Fibroblast of lung (primary cell): ENCODE measurements at regions not wholly inside any gene's neighbourhood (a gene's known extent, or its start where the extent isn't known, plus 50 kb on each side); places are given as distances from the start of the nearest gene placed in this dataset.

ENCODE experiments used
- DNase-seq, 2 donors: peaks; one replicate each; pipeline versions ENCODE4 v3.0.0 to v3.0.0-alpha.2; 2010; ENCODE audit warnings: low read depth in 2 of 2
- H2AFZ ChIP-seq: 2 replicates; pipeline ENCODE4 v1.5.1; 2012; ENCODE audit warnings: low read length, control low read depth, inconsistent platforms
- H3K27ac ChIP-seq: 2 replicates; pipeline ENCODE4 v1.5.1; 2011; ENCODE audit warnings: low read length, control low read depth; ENCODE audit not compliant: insufficient read depth
- H3K27me3 ChIP-seq: 2 replicates; pipeline ENCODE4 v1.5.1; 2011; ENCODE audit warnings: mild to moderate bottlenecking, low read length; ENCODE audit not compliant: control insufficient read depth, insufficient read depth
- H3K36me3 ChIP-seq: 2 replicates; pipeline ENCODE4 v1.5.1; 2011; ENCODE audit warnings: low read length; ENCODE audit not compliant: control insufficient read depth, insufficient read depth
- H3K4me1 ChIP-seq: 2 replicates; pipeline ENCODE4 v1.5.1; 2011; ENCODE audit warnings: low read length; ENCODE audit not compliant: control insufficient read depth, insufficient read depth; ENCODE audit errors: extremely low read depth
- H3K4me2 ChIP-seq: 2 replicates; pipeline ENCODE4 v1.5.1; 2011; ENCODE audit warnings: low read length, control low read depth; ENCODE audit not compliant: insufficient read depth; ENCODE audit errors: extremely low read depth
- H3K4me3 ChIP-seq, 4 experiments: fragments of 200-600 bp in 1 of 4; sonication (generic) in 1 of 4; replicated peaks in 1 of 4; 2 replicates each; pipeline ENCODE4 v1.5.1; 2011 to 2016; ENCODE audit warnings: low read length in 4 of 4, low read depth in 3 of 4, mild to moderate bottlenecking in 3 of 4, control low read depth in 2 of 4, inconsistent platforms in 1 of 4, mixed read lengths in 1 of 4; ENCODE audit not compliant: insufficient read depth in 1 of 4; ENCODE audit errors: control extremely low read depth in 1 of 4
- H3K79me2 ChIP-seq: 2 replicates; pipeline ENCODE4 v1.5.1; 2012; ENCODE audit warnings: mild to moderate bottlenecking, low read length, inconsistent platforms; ENCODE audit not compliant: control insufficient read depth, insufficient read depth
- H3K9ac ChIP-seq: 2 replicates; pipeline ENCODE4 v1.5.1; 2011; ENCODE audit warnings: mild to moderate bottlenecking, low read length, control low read depth; ENCODE audit not compliant: insufficient read depth
- H3K9me3 ChIP-seq: 2 replicates; pipeline ENCODE4 v1.5.1; 2012; ENCODE audit warnings: low read depth, low read length; ENCODE audit not compliant: control insufficient read depth, insufficient read depth
- H4K20me1 ChIP-seq: 2 replicates; pipeline ENCODE4 v1.5.1; 2011; ENCODE audit warnings: low read length; ENCODE audit not compliant: control insufficient read depth, insufficient read depth; ENCODE audit errors: extremely low read depth
- CTCF ChIP-seq, 2 donors: IDR thresholded peaks in 1 of 2; conservative IDR thresholded peaks in 1 of 2; 1 replicate in 1 of 2; 2 replicates in 1 of 2; pipeline ENCODE4 v1.5.1; 2011 to 2012; ENCODE audit warnings: low read length in 2 of 2, control low read depth in 1 of 2, inconsistent platforms in 1 of 2, low read depth in 1 of 2, mild to moderate bottlenecking in 1 of 2
- EZH2 ChIP-seq: IDR thresholded peaks from 2 replicates; pipeline ENCODE4 v1.5.1; 2012; ENCODE audit warnings: low read length, control low read depth, mild to moderate bottlenecking; ENCODE audit errors: missing control alignments

- Histone ChIP-seq H4K20me1 (no peaks in the 10 kb centered on the region), H3K4me2 (no peak overlapping the region), H3K36me3 (no peaks in the 10 kb centered on the region), H2AFZ (no peak overlapping the region), H3K79me2 (no peaks in the 10 kb centered on the region), H3K9ac (no peak overlapping the region), H3K9me3 (no peaks in the 10 kb centered on the region), H3K4me1 (no peaks in the 10 kb centered on the region), H3K27me3 (no peaks in the 10 kb centered on the region), H3K4me3 (no peak overlapping the region), H3K27ac (no peak overlapping the region)
- TF ChIP-seq EZH2 (no peak), CTCF (conservative IDR thresholded peaks at IDR 0.05 in 1 of 2, IDR thresholded peaks at IDR 0.05 in 1 of 2; ENCODE audit: low read depth in 1 of 2, low read length in 2 of 2) (no peak)
- peak in 1 of 2 donors; percentile 21 for DNase-seq
Measured at GRCh38 chr5:67494186-67494855, 297.7 kb upstream of the CD180 start.

- Histone ChIP-seq H3K36me3 (no peaks in the 10 kb centered on the region), H3K9me3 (no peaks in the 10 kb centered on the region), H4K20me1 (no peaks in the 10 kb centered on the region), H3K27me3 (no peaks in the 10 kb centered on the region), H3K4me3 (no peak overlapping the region), H3K4me2 (no peak overlapping the region), H2AFZ (no peak overlapping the region), H3K4me1 (no peaks in the 10 kb centered on the region), H3K9ac (no peak overlapping the region), H3K79me2 (no peaks in the 10 kb centered on the region), H3K27ac (no peak overlapping the region)
- DNase-seq, result peak; percentile 6 to 37
- TF ChIP-seq EZH2 (no peak), CTCF (conservative IDR thresholded peaks at IDR 0.05 in 1 of 2, IDR thresholded peaks at IDR 0.05 in 1 of 2; ENCODE audit: low read depth in 1 of 2, low read length in 2 of 2) (peak; percentile 10 to 20)
Measured at GRCh38 chr5:67493676-67494075, 297.1 kb upstream of the CD180 start.

GRCh38 chr5:67490543-67491321, 294.1 kb upstream of the CD180 start:
- Histone ChIP-seq H3K9ac (no peak overlapping the region), H3K79me2 (no peaks in the 10 kb centered on the region), H3K4me3 (no peak overlapping the region), H3K9me3 (no peaks in the 10 kb centered on the region), H3K27me3 (no peaks in the 10 kb centered on the region), H3K27ac (no peak overlapping the region), H3K36me3 (no peaks in the 10 kb centered on the region), H4K20me1 (no peaks in the 10 kb centered on the region), H3K4me2 (no peak overlapping the region), H3K4me1 (no peaks in the 10 kb centered on the region), H2AFZ (no peak overlapping the region)
- peak in 1 of 2 donors; percentile 36 for DNase-seq
- TF ChIP-seq EZH2, result no peak
- no peak for TF ChIP-seq CTCF (conservative IDR thresholded peaks at IDR 0.05 in 1 of 2, IDR thresholded peaks at IDR 0.05 in 1 of 2; ENCODE audit: low read depth in 1 of 2, low read length in 2 of 2)
